ENCODE measurements at regions not wholly inside any gene's neighbourhood (a gene's known extent, or its start where the extent isn't known, plus 50 kb on each side); places are given as distances from the start of the nearest gene placed in this dataset.
"Not testable (repeated sequence)": the region's sequence is repeated elsewhere in the genome, so short reads cannot be mapped to it uniquely, and the experiment has no call there.

GRCh38 chr5:34561581-34561980 lies 94.5 kb upstream of the RAI14 start:
- not testable (repeated sequence) for DNase-seq (ENCODE audit: low read depth, low spot score); H3K4me3 ChIP-seq (ENCODE audit: low read length)

- DNase-seq (ENCODE audit: low read depth, low spot score): no peak
- H3K4me3 ChIP-seq (ENCODE audit: low read length): no peak overlapping the region
Observed at GRCh38 chr5:34562791-34563190, 93.3 kb upstream of the RAI14 start.

DNA sequence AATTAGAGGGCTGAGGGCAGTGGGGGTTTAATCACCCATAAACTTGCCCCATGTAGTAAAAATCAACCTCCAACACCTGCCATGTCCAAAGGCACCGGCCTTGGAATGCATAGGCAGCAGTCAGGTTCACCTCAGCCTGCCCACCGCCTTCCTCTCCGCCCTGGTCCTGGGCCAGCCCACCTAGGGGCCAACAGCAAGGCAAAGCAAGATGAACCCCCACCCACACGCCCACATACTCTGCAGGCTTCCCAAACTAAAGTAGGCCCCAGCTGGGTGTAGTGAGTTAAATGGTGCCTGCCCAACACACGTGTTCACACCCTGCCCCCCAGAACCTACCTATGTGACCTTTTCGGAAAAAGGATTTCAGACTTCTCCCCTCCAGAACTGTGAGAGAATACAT lies 92.9 kb upstream of the RAI14 start:
- no peak for DNase-seq (ENCODE audit: low read depth, low spot score)

DNA sequence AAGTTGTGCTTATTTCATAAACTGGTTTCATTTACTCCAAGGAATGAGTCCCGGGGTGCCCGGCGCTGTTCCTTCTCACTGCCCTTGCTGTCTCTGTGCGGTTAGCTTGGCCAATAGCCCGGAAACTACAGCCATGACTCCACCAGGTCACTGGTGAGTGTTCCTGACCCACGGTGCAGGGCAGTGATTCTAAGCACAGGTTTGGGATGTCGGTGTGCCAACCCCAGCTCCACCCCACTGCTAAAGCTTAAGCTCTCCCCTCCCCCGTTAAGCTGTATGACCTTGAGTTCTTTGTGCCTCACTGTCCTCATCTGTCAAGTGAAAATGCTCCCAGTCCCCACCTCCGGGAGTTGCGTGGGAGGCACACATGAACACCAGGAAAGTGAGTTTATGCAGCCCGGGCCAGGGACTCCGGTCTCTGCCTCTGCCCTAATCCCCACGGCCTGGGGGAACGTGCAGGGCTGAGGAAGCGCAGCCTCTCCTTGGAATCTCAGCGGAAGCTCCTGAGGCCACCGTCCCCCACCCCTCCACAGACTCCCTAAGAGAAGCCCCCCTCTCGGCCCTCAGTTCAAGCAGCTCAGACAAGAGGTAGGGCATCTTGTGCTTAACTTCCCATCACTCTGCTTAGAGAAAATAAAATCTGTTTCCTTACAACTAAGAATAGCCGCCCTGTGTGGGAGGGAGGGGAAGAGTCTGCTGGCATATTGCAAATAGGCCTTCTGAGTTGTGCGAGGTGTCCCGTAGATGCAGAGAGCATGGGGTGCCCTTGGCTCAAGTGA lies 92.0 kb upstream of the RAI14 start:
- no peak overlapping the region for H3K4me3 ChIP-seq (ENCODE audit: low read length)
- DNase-seq (ENCODE audit: low read depth, low spot score): no peak

More for the DNA sequence above, 92.9 kb upstream of the RAI14 start:
- H3K4me3 ChIP-seq (ENCODE audit: low read length): no peak overlapping the region

DNA sequence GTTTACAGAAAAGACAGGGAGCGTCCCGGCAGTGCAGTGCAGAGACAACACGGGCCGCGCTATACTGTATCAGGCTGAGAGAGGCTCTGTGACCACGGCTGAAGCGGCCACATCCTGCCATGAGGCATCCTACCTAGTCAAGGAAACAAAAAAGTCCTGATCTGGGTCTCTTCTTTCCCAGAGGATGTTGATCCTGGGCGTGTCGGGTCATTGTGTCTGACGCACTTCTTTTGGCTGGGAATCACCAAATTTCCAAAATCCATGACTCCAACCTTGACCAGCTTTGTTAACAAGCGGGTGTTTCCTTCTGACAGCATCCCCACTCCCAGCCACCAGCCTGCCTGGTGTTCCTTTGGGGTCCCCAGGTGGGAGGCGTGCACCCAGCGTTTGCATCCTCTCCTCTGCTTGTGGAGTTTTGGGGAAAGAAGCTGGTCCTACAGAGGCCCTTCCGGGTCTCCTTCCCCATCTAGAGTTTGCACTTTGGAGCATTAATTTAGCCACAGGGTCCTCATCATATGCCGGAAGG lies 91.4 kb upstream of the RAI14 start:
- H3K4me3 ChIP-seq (ENCODE audit: low read length): no peak overlapping the region
- no peak for DNase-seq (ENCODE audit: low read depth, low spot score)

GRCh38 chr5:34570143-34570542 lies 86.0 kb upstream of the RAI14 start:
- no peak overlapping the region for H3K4me3 ChIP-seq (ENCODE audit: low read length)
- no peak for DNase-seq (ENCODE audit: low read depth, low spot score)

DNA sequence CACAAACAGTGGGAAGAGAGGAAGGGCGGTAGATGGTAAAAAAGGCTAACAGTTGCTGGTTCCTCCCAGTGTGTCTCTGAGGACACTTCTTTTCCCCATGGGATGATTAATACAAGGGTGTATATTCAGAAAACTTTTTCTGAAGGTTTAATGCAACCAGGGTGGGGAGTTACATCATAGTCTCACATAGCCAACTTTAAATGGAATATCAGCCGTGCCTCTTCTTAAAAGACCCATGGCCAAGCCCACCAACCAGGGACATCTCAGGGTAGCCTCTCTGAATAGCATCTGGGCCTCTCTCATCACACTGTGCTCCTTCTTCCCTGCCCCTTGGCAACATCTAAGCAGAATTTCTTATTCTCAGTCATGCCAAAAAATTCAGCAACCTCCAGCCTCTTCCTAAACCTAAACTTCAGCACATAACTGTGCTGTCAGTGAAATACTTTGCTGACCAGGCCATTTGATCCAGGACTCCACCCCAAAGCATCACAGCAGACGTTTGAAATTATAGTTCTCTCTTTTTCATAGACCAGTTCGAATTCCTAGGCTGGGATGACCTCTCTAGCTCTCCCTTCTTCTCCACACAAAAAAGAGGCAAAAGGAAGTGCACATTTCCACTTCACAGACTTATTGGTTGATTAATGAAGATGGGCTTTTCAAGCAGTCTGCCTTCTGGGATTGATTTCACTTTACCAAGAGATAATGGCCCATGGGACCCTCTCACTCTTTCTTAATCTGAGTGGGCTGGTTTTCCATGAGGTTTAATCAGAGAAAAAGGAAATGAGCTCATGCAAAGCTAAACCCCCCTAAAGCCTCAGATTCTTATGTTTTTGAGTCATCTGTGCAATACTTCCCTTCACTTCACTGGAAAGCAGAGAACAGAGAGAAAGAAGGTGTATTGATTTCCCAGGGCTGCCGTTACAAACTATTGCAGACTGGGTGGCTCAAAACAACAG lies 85.1 kb upstream of the RAI14 start:
- no peak for DNase-seq (ENCODE audit: low read depth, low spot score)
- H3K4me3 ChIP-seq (ENCODE audit: low read length): no peak overlapping the region

DNA sequence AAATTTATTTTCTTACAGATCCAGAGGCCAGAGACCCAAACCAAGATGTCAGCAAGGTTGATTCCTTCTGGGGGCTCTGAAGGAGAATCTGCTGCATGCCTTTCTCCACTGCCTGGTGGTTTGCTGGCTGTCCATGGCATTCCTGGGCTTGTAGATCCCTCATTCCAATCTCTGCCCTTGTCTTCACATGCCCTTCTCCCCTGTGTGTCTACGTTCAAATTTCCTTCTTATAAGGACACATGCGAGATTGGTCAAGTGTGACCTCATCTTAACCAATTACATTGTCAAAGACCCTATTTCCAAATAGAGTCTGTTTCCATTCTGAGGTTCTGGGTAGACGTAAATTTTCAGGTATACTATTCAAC lies 84.5 kb upstream of the RAI14 start:
- no peak overlapping the region for H3K4me3 ChIP-seq (ENCODE audit: low read length)

DNA sequence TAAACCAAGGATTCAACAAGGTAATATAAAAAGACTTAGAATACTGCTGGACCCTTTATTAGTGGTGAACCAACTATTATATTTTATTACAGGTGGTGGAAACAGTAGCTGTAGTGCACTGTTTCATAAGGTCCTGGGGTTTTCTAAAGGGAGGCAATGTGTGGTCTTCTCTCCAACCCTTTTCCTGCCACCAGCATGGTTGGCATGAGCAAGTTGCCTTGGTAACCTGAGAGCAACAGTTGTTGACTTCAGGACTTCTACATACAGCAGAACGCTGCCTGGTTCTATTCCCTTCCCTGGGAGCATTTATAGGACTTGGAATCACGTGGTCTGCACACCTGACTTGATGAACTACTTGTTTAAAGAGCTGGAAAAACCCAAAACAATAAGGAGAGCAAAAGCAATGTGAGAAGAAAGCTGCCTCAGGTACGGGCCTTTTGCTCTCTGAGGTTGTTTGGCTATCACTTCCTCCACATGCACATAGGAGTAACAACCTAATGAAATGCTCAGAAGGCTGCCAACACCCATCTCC lies 81.1 kb upstream of the RAI14 start:
- no peak overlapping the region for H3K4me3 ChIP-seq (ENCODE audit: low read length)
- no peak for DNase-seq (ENCODE audit: low read depth, low spot score)

More for the DNA sequence above, 84.5 kb upstream of the RAI14 start:
- DNase-seq (ENCODE audit: low read depth, low spot score): no peak

DNA sequence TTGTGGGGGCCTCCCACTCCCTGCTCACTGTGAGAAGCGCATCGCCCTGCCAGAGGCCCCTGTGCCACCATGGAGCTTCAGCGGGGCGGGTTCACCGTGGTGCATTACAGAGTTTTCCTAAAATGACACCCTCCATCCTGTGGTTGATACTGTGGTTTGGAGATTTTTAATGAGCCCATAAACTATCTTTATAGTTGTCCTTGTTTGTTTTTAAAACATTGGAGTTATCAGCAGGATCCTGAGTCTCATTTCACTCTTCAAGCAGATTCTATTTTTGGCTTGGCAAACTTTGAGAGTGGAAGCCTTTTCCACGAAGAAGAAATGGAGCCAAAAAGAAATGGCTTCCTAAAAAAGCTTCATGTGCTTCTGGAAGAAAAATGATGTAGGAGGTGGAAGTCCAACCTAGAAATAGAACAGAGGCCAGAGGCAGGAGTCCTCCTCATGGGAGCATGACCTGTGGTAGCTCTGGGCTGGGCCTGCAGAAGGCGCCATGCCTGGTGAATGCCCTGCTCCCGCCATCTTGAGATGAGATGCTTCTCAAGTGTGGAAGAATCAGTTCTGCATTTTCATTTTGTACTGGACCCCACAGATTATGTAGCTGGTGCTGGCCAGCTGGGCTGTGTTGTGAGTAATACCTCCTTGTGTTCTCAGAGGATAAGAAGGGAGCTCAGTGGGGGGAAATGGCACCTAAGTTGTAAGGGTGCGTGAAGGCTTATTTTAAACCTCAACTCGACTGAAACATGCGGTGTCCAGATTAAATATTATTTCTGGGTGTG lies 79.0 kb upstream of the RAI14 start:
- DNase-seq (ENCODE audit: low read depth, low spot score): no peak
- H3K4me3 ChIP-seq (ENCODE audit: low read length): no peak overlapping the region

DNA sequence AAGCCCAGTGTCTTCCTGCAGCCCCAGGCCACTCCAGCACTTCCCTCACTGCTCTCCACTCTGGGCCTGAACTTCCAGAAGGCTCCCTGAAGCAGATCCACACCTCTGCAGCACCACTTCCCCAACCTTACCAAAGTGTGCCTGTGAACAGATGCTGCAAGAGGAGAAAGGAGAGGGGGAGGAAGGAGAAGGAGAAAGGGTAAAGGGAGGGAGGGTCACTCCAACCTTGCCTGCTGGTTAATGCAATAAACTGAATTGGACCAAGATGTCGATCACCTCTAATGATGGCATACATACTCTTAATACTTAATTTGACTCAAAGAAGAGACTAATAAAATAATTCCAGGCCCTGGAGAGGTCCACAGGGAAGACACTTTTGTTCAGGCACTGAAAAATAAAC lies 77.2 kb upstream of the RAI14 start:
- no peak overlapping the region for H3K4me3 ChIP-seq (ENCODE audit: low read length)

DNA sequence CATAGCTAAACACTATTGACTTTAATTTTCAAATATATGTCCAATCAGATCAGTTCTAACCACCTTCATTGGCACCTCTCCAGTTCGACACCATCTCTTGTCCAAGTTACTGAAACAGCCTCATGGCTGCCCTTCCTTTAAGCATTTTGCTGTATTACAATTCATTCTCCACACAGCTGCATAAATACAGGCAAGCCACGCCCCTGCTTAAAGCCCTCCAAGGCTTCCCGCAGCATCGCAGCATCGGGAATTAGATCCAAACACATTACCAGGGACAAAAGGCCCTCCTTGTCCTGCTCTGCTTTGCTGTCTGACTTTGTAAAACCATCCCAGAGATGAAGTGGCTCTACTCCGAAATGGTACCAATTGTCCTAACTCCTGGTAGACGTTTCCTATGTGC lies 75.1 kb upstream of the RAI14 start:
- no peak overlapping the region for H3K4me3 ChIP-seq (ENCODE audit: low read length)
- DNase-seq (ENCODE audit: low read depth, low spot score): no peak

More for the DNA sequence above, 77.2 kb upstream of the RAI14 start:
- DNase-seq (ENCODE audit: low read depth, low spot score): no peak

- no peak overlapping the region for H3K4me3 ChIP-seq (ENCODE audit: low read length)
- no peak for DNase-seq (ENCODE audit: low read depth, low spot score)
Observed at GRCh38 chr5:34582371-34582770, 73.8 kb upstream of the RAI14 start.

DNA sequence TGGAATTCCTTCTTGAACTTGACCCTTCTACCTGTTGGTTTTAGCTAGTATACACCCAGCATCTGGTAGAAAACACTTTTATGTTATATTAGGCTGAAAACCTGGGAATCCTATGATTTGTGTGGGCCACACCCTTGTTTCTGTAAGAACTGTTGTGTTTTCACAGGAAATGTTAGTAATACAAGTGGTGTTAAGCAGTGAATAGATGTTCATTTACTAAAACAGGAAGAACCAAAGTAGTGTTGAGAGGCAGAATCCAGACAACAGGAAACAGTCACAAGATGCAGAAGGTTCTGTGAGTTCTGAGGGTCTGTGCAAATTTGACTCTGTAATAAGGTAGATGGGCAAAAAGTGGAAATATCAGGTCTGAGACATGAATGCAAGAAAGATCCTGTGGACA lies 73.0 kb upstream of the RAI14 start:
- H3K4me3 ChIP-seq (ENCODE audit: low read length): no peak overlapping the region
- DNase-seq (ENCODE audit: low read depth, low spot score): no peak

DNA sequence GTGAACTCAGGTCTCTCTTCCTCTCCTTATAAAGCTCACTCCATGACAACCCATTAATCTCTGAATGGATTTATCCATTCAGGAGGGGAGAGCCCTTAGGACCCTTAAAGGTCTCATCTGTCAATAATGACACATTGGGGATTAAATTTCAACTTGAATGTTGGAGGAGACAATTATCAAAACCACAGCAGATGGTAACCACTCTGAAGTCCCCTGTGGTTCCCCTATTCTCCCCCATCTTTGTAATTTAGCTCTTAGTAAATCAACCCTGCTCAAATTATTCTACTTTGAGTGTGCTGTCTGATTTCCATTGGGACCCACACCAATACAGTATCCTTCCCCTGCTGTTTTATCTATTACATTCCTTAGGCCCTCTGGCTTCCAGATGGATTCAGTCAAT lies 72.0 kb upstream of the RAI14 start:
- H3K4me3 ChIP-seq (ENCODE audit: low read length): no peak overlapping the region
- DNase-seq (ENCODE audit: low read depth, low spot score): no peak

DNA sequence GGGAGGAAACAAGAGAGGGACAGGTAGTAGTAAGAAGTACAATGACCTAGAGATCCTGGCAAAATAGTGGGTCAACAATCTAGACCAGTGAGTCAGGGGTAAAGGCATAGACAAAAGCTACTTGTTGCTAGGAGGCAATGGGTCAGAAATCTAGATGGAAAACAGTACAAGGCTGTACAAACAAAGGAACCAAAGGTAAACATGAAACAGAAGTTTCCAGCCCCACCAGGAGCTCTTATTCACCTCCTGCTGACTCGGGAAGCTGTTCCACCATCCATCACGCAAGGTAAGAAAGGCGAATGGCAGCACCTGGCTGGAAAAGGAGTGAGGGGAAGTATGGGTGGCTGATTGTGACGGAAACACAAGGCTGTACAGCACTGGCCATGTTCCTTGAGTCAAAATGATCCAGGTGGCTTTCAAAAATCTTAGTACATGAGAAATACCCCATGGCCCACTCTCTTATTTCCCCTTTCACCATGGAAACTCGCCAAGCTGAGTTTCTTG lies 70.5 kb upstream of the RAI14 start:
- no peak overlapping the region for H3K4me3 ChIP-seq (ENCODE audit: low read length)
- no peak for DNase-seq (ENCODE audit: low read depth, low spot score)

DNA sequence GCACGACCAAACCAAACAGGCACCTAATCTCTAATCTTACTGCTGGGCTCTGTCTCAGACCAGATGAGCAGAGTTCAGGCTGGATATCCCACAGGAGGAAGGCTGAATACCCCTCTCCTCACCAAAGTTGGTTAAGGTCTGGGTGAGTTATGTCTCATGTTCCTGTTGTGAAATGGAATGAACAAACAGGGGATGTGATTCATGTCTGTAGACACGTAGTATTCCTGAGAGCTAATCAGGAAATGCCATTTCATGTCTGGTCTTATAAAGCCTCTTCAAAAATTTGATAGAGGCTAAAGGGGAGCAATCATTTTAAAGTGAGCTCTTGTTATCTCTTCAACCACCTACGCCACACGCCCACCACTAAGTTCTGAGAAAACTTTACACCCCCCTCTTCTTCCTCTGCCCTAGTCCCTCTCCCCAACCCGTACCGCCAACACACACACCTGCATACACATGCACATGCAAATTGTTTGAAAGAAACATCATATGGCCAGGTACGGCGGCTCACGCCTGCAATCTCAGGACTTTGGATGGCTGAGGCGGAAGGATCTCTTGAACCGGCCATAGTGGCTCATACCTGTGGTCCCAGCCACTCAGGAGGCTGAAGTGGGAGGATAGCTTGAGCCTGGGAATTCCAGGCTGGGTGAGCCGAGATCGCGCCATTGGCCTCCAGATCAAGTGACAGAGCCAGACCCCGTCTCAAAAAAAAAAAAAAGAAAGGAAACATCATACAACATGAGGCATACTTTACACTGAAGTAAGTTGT lies 69.8 kb upstream of the RAI14 start:
- DNase-seq (ENCODE audit: low read depth, low spot score): no peak
- no peak overlapping the region for H3K4me3 ChIP-seq (ENCODE audit: low read length)

Data from Jurkat, Clone E6-1 (cell line).